CD4-positive, CD25-positive, alpha-beta regulatory T cell (primary cell): ENCODE measurements at regions not wholly inside any gene's neighbourhood (a gene's known extent, or its start where the extent isn't known, plus 50 kb on each side); places are given as distances from the start of the nearest gene placed in this dataset.
"Not testable (repeated sequence)": the region's sequence is repeated elsewhere in the genome, so short reads cannot be mapped to it uniquely, and the experiment has no call there.

ENCODE experiments used
- ATAC-seq, 2 donors: fragments of 150-1000 bp; cut with Tn5 transposase; one replicate each; pipeline ENCODE4 v1.10.0; 2021; ENCODE audit warnings: low read depth in 2 of 2, moderate number of reproducible peaks in 2 of 2, moderate library complexity in 1 of 2
- DNase-seq, 3 donors: peaks; one replicate each; pipeline versions ENCODE4 v3.0.0 to v3.0.0-alpha.2; 2012 to 2022; ENCODE audit warnings: mixed read lengths in 1 of 3
- H3K27ac ChIP-seq: one replicate; pipeline ENCODE4 v1.7.0; 2013; ENCODE audit warnings: mild to moderate bottlenecking, low read length; ENCODE audit not compliant: insufficient read depth, poor library complexity, severe bottlenecking
- H3K27me3 ChIP-seq: one replicate; pipeline ENCODE4 v1.7.0; 2013; ENCODE audit warnings: low read length; ENCODE audit not compliant: control insufficient read depth, insufficient read depth
- H3K36me3 ChIP-seq: one replicate; pipeline ENCODE4 v1.7.0; 2013; ENCODE audit warnings: mild to moderate bottlenecking, low read length, moderate library complexity; ENCODE audit not compliant: control insufficient read depth, insufficient read depth
- H3K4me1 ChIP-seq: 2 replicates; pipeline ENCODE4 v1.7.0; 2013; ENCODE audit warnings: mild to moderate bottlenecking, low read length; ENCODE audit not compliant: insufficient read depth, control insufficient read depth, poor library complexity, severe bottlenecking
- H3K4me3 ChIP-seq: one replicate; pipeline ENCODE4 v1.7.0; 2013; ENCODE audit warnings: low read depth, mild to moderate bottlenecking, low read length, moderate library complexity
- H3K9me3 ChIP-seq, 2 experiments: 1 replicate in 1 of 2; 2 replicates in 1 of 2; pipeline ENCODE4 v1.7.0; 2013; ENCODE audit warnings: low read length in 2 of 2, mild to moderate bottlenecking in 1 of 2, moderate library complexity in 1 of 2; ENCODE audit not compliant: control insufficient read depth in 2 of 2
- H3K27ac Mint-ChIP-seq, 3 donors: one replicate each; pipeline ENCODE4 v1.8.0; 2020 to 2022; ENCODE audit warnings: mild to moderate bottlenecking in 3 of 3, mixed read lengths in 3 of 3, moderate library complexity in 2 of 3
- H3K27me3 Mint-ChIP-seq: one replicate; pipeline ENCODE4 v1.8.0; 2022; ENCODE audit warnings: mild to moderate bottlenecking, mixed read lengths
- H3K36me3 Mint-ChIP-seq: one replicate; pipeline ENCODE4 v1.8.0; 2020; ENCODE audit warnings: mixed read lengths
- H3K4me1 Mint-ChIP-seq, 4 donors: one replicate each; pipeline ENCODE4 v1.8.0; 2020 to 2022; ENCODE audit warnings: mixed read lengths in 4 of 4, mild to moderate bottlenecking in 1 of 4
- H3K4me3 Mint-ChIP-seq, 4 donors: one replicate each; pipeline ENCODE4 v1.8.0; 2020 to 2022; ENCODE audit warnings: mild to moderate bottlenecking in 4 of 4, mixed read lengths in 4 of 4, moderate library complexity in 3 of 4
- H3K9me3 Mint-ChIP-seq, 7 donors: one replicate each; pipeline ENCODE4 v1.8.0; 2020 to 2022; ENCODE audit warnings: mixed read lengths in 7 of 7, mild to moderate bottlenecking in 3 of 7, moderate library complexity in 2 of 7

GRCh38 chrX:47712675-47713074 lies 53.7 kb upstream of the UXT start:
- not testable (repeated sequence) for H3K4me3 Mint-ChIP-seq, H3K9me3 ChIP-seq, H3K27ac ChIP-seq, H3K36me3 Mint-ChIP-seq, H3K27ac Mint-ChIP-seq, H3K9me3 Mint-ChIP-seq, H3K4me3 ChIP-seq, H3K36me3 ChIP-seq, H3K27me3 Mint-ChIP-seq, ATAC-seq, H3K4me1 ChIP-seq, H3K4me1 Mint-ChIP-seq, DNase-seq, H3K27me3 ChIP-seq

DNA sequence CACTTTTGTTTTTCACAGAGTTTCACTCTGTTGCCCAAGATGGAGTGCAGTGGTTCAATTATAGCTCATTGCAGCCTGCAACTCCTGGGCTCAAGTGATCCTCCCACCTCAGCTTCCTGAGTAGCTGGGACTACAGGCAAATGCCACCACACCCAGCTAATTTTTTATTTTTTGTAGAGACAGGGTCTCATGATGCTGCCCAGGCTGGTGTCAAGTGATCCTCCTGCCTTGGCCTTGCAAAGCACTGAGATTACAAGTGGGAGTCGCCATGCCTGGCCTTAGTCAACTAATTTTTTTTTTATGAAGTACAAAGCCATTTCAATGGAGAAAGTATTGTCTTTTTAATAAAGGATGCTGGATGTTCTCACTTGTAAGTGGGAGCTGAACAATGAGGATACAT lies 51.3 kb upstream of the UXT start:
- Mint-ChIP-seq H3K4me3 (no peak overlapping the region), H3K9me3 (no peaks in the 10 kb centered on the region), H3K36me3 (no peaks in the 10 kb centered on the region), H3K27ac (no peak overlapping the region), H3K27me3 (peaks cover 4% of the 10 kb centered on the region), H3K4me1 (no peaks in the 10 kb centered on the region)
- H3K36me3 ChIP-seq = no peaks in the 10 kb centered on the region
- no peak overlapping the region for H3K4me3 ChIP-seq
- H3K27me3 ChIP-seq = no peaks in the 10 kb centered on the region
- DNase-seq (no peak), ATAC-seq (no peak)
- H3K4me1 ChIP-seq = no peaks in the 10 kb centered on the region
- no peak overlapping the region for H3K27ac ChIP-seq
- H3K9me3 ChIP-seq = no peaks in the 10 kb centered on the region
